Retinal pigment epithelial cell (primary cell): ENCODE measurements at regions not wholly inside any gene's neighbourhood (a gene's known extent, or its start where the extent isn't known, plus 50 kb on each side); places are given as distances from the start of the nearest gene placed in this dataset.
"Not testable (repeated sequence)": the region's sequence is repeated elsewhere in the genome, so short reads cannot be mapped to it uniquely, and the experiment has no call there.

ENCODE experiments used
- DNase-seq: peaks from one replicate; pipeline ENCODE4 v3.0.0-alpha.2; 2010; ENCODE audit warnings: low read depth
- H3K4me3 ChIP-seq: 2 replicates; pipeline ENCODE4 v1.5.1; 2011; ENCODE audit warnings: mild to moderate bottlenecking, low read length, control low read depth, moderate library complexity
- CTCF ChIP-seq: conservative IDR thresholded peaks from 2 replicates; pipeline ENCODE4 v1.5.1; 2011; ENCODE audit warnings: low read depth, low read length, control low read depth, inconsistent platforms

GRCh38 chrX:26915064-26915463, 548.1 kb downstream of the PPP4R3C start:
- no peak overlapping the region for H3K4me3 ChIP-seq
- no peak for DNase-seq
- no peak for TF ChIP-seq CTCF

DNA sequence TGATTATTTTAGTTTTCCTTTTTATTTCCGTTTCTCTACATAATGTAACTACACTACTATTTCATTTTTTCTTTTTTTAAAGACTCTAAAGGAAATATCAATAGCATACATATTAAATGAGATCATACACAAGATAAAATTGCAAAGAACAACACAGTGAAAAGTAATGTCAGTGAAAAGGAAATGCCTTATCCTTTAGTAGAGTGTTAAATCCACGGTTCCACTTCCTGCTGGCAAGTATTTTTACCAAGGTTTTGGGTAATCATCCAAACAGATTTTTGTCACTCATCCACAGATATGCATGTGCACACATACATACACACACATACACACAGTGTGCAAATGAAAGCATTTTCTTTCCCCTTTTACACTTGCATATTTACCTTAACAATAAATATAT, 548.9 kb downstream of the PPP4R3C start:
- DNase-seq = no peak
- H3K4me3 ChIP-seq = no peak overlapping the region
- TF ChIP-seq CTCF = no peak

GRCh38 chrX:26911785-26912184, 551.4 kb downstream of the PPP4R3C start:
- not testable (repeated sequence) for DNase-seq, H3K4me3 ChIP-seq

DNA sequence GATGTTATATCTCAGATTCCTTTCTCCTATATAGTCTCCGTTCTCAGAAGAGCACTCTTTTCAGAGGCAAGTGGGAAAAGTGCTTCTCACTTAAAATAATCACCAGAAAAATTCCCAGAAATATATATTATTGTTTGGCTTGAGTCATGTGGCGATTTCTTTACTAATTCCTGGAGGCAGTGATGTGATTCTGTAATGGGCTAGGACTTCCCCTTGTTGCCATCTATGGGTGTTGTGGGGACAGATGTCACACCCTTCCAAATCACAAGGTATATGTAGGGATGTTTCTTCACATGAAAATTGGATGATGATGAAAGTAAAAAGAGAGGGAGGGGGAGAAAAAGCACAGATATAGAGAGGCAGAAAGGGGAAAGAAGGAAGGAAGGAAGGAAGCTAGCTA, 553.4 kb downstream of the PPP4R3C start:
- DNase-seq = no peak
- no peak overlapping the region for H3K4me3 ChIP-seq
- no peak for TF ChIP-seq CTCF

DNA sequence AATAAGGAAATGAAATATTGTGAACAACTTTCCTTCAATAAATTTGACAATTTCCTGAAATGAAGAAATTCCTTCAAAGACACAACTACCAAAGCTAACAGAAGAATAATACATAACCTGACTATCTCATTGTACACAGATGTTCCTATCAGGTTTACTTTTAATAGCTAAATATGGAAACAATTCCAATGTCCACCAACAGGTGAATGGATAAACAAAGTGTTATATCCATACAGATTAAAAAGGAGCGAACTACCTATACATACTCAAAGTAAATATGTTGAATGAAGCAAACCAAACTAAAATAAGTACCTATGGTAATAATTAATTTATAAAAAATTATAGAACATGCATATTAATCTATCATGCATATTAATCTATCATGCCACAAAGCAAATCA, 554.9 kb downstream of the PPP4R3C start:
- H3K4me3 ChIP-seq = no peak overlapping the region
- no peak for DNase-seq
- no peak for TF ChIP-seq CTCF

- TF ChIP-seq CTCF = no peak
- DNase-seq = no peak
- H3K4me3 ChIP-seq = no peak overlapping the region
Observed at GRCh38 chrX:26889574-26889973, 573.6 kb downstream of the PPP4R3C start.

DNA sequence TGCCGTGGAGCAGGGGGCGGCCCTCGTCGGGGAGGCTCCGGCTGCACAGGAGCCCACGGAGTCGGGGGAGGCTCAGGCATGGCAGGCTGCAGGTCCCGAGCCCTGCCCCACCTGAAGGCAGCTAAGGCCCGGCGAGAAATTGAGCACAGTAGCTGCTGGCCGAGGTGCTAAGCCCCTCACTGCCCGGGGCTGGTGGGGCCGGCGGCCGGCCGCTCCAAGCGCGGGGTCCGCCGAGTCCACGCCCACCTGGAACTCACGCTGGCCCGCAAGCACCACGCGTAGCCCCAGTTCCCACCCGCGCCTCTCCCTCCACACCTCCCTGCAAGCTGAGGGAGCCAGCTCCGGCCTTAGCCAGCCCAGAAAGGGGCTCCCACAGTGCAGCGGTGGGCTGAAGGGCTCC, 589.4 kb downstream of the PPP4R3C start:
- no peak for DNase-seq
- H3K4me3 ChIP-seq = no peak overlapping the region
- TF ChIP-seq CTCF = no peak

DNA sequence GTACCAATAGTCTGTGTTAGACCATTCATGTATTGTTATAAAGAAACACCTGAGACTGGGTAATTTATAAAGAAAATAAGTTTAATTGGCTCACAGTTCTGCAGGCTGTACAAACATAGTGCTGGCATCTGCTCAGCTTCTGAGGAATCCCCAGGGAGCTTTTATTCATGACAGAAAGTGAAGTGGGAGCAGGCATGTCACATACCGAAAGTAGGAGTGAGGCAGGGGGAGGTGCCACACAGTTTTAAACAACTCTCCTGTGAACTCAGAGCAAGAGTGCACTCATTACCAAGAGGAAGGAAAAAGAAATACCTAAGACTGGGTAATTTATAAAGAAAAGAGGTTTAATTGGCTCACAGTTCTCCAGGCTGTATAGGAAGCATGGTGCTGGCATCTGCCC, 591.2 kb downstream of the PPP4R3C start:
- TF ChIP-seq CTCF = no peak
- no peak overlapping the region for H3K4me3 ChIP-seq
- no peak for DNase-seq
